ENCODE measurements at regions not wholly inside any gene's neighbourhood (a gene's known extent, or its start where the extent isn't known, plus 50 kb on each side); places are given as distances from the start of the nearest gene placed in this dataset.

GRCh38 chr5:147979761-147980160 is 73.4 kb upstream of the C5orf46 start:
- Histone ChIP-seq H3K27me3 (ENCODE audit: control insufficient read depth in 1 of 2, insufficient read depth in 1 of 2, low read length in 2 of 2) (no peaks in the 10 kb centered on the region), H3K9ac (ENCODE audit: low read length) (no peak overlapping the region), H2BK5ac (ENCODE audit: low read depth, low read length, poor library complexity, severe bottlenecking) (no peak overlapping the region), H4K91ac (ENCODE audit: low read length) (no peak overlapping the region), H3K27ac (ENCODE audit: low read length, poor library complexity, severe bottlenecking) (no peak overlapping the region), H3K4me1 (ENCODE audit: control insufficient read depth, insufficient read depth, low read depth, low read length) (no peaks in the 10 kb centered on the region), H2BK12ac (ENCODE audit: low read length in 2 of 2) (no peak overlapping the region), H3K9me3 (ENCODE audit: control insufficient read depth, low read length) (no peaks in the 10 kb centered on the region), H2AFZ (ENCODE audit: low read depth, low read length) (no peak overlapping the region), H2BK15ac (ENCODE audit: low read depth, poor library complexity, severe bottlenecking) (no peak overlapping the region), H3K4me3 (ENCODE audit: insufficient read depth in 1 of 2, low read depth in 1 of 2, low read length in 2 of 2) (no peak overlapping the region), H3K23ac (ENCODE audit: low read length in 2 of 2) (no peak overlapping the region), H3K79me1 (replicated peaks; ENCODE audit: low read length, poor library complexity, severe bottlenecking) (no peaks in the 10 kb centered on the region), H3K4me2 (ENCODE audit: low read length, poor library complexity, severe bottlenecking) (no peak overlapping the region), H3K18ac (ENCODE audit: low read depth in 1 of 2, low read length in 2 of 2) (no peak overlapping the region), H4K8ac (ENCODE audit: low read length) (no peak overlapping the region), H2BK120ac (ENCODE audit: low read depth, low read length) (no peak overlapping the region), H3K36me3 (ENCODE audit: control insufficient read depth in 1 of 2, insufficient read depth in 2 of 2, low read depth in 1 of 2, low read length in 2 of 2) (no peaks in the 10 kb centered on the region), H3K14ac (ENCODE audit: low read length in 2 of 2) (no peak overlapping the region), H2AK5ac (ENCODE audit: low read length, severe bottlenecking) (no peak overlapping the region), H3K4ac (ENCODE audit: low read depth in 1 of 2, low read length in 2 of 2) (no peak overlapping the region)
- WGBS: 100% methylated on average over 1 of the region's 1 CpG
- DNase-seq: no peak

GRCh38 chr5:147972076-147972840 is 65.9 kb upstream of the C5orf46 start:
- H3K27ac ChIP-seq (ENCODE audit: low read length, poor library complexity, severe bottlenecking): no peak overlapping the region
- H4K91ac ChIP-seq (ENCODE audit: low read length): no peak overlapping the region
- DNase-seq: no peak
- H3K36me3 ChIP-seq (ENCODE audit: control insufficient read depth in 1 of 2, insufficient read depth in 2 of 2, low read depth in 1 of 2, low read length in 2 of 2): no peaks in the 10 kb centered on the region
- H4K8ac ChIP-seq (ENCODE audit: low read length): no peak overlapping the region
- no peak overlapping the region for H3K14ac ChIP-seq (ENCODE audit: low read length in 2 of 2)
- no peaks in the 10 kb centered on the region for H3K79me1 ChIP-seq (replicated peaks; ENCODE audit: low read length, poor library complexity, severe bottlenecking)
- H3K4me1 ChIP-seq (ENCODE audit: control insufficient read depth, insufficient read depth, low read depth, low read length): no peaks in the 10 kb centered on the region
- no peak overlapping the region for H3K4me3 ChIP-seq (ENCODE audit: insufficient read depth in 1 of 2, low read depth in 1 of 2, low read length in 2 of 2)
- H3K9ac ChIP-seq (ENCODE audit: low read length): no peak overlapping the region
- no peak overlapping the region for H2BK5ac ChIP-seq (ENCODE audit: low read depth, low read length, poor library complexity, severe bottlenecking)
- no peak overlapping the region for H2BK15ac ChIP-seq (ENCODE audit: low read depth, poor library complexity, severe bottlenecking)
- H3K4me2 ChIP-seq (ENCODE audit: low read length, poor library complexity, severe bottlenecking): no peak overlapping the region
- H2AK5ac ChIP-seq (ENCODE audit: low read length, severe bottlenecking): no peak overlapping the region
- H2BK120ac ChIP-seq (ENCODE audit: low read depth, low read length): no peak overlapping the region
- no peak overlapping the region for H2BK12ac ChIP-seq (ENCODE audit: low read length in 2 of 2)
- H2AFZ ChIP-seq (ENCODE audit: low read depth, low read length): no peak overlapping the region
- no peak overlapping the region for H3K4ac ChIP-seq (ENCODE audit: low read depth in 1 of 2, low read length in 2 of 2)
- H3K23ac ChIP-seq (ENCODE audit: low read length in 2 of 2): no peak overlapping the region
- WGBS: 99% methylated on average over 7 of the region's 7 CpGs
- H3K27me3 ChIP-seq (ENCODE audit: control insufficient read depth in 1 of 2, insufficient read depth in 1 of 2, low read length in 2 of 2): no peaks in the 10 kb centered on the region
- no peak overlapping the region for H3K18ac ChIP-seq (ENCODE audit: low read depth in 1 of 2, low read length in 2 of 2)
- no peaks in the 10 kb centered on the region for H3K9me3 ChIP-seq (ENCODE audit: control insufficient read depth, low read length)

- WGBS: 88% methylated on average over 2 of the region's 2 CpGs
Measured at GRCh38 chr5:147971472-147971871, 65.1 kb upstream of the C5orf46 start.

GRCh38 chr5:147968855-147969254 is 62.5 kb upstream of the C5orf46 start:
- Histone ChIP-seq H3K79me1 (replicated peaks; ENCODE audit: low read length, poor library complexity, severe bottlenecking) (no peaks in the 10 kb centered on the region), H3K36me3 (ENCODE audit: control insufficient read depth in 1 of 2, insufficient read depth in 2 of 2, low read depth in 1 of 2, low read length in 2 of 2) (no peaks in the 10 kb centered on the region), H4K8ac (ENCODE audit: low read length) (no peak overlapping the region), H3K9ac (ENCODE audit: low read length) (no peak overlapping the region), H3K4me3 (ENCODE audit: insufficient read depth in 1 of 2, low read depth in 1 of 2, low read length in 2 of 2) (no peak overlapping the region), H3K14ac (ENCODE audit: low read length in 2 of 2) (no peak overlapping the region), H3K9me3 (ENCODE audit: control insufficient read depth, low read length) (no peaks in the 10 kb centered on the region), H4K91ac (ENCODE audit: low read length) (no peak overlapping the region), H3K27me3 (ENCODE audit: control insufficient read depth in 1 of 2, insufficient read depth in 1 of 2, low read length in 2 of 2) (no peaks in the 10 kb centered on the region), H3K4me1 (ENCODE audit: control insufficient read depth, insufficient read depth, low read depth, low read length) (no peaks in the 10 kb centered on the region), H3K23ac (ENCODE audit: low read length in 2 of 2) (no peak overlapping the region), H2AK5ac (ENCODE audit: low read length, severe bottlenecking) (no peak overlapping the region), H3K4ac (ENCODE audit: low read depth in 1 of 2, low read length in 2 of 2) (no peak overlapping the region), H2BK12ac (ENCODE audit: low read length in 2 of 2) (no peak overlapping the region), H2AFZ (ENCODE audit: low read depth, low read length) (no peak overlapping the region), H3K27ac (ENCODE audit: low read length, poor library complexity, severe bottlenecking) (no peak overlapping the region), H2BK120ac (ENCODE audit: low read depth, low read length) (no peak overlapping the region), H2BK5ac (ENCODE audit: low read depth, low read length, poor library complexity, severe bottlenecking) (no peak overlapping the region), H2BK15ac (ENCODE audit: low read depth, poor library complexity, severe bottlenecking) (no peak overlapping the region), H3K18ac (ENCODE audit: low read depth in 1 of 2, low read length in 2 of 2) (no peak overlapping the region), H3K4me2 (ENCODE audit: low read length, poor library complexity, severe bottlenecking) (no peak overlapping the region)
- DNase-seq: peak; percentile 33
- WGBS: 90% methylated on average over 4 of the region's 4 CpGs

More at GRCh38 chr5:147971472-147971871, 65.1 kb upstream of the C5orf46 start:
- no peaks in the 10 kb centered on the region for H3K79me1 ChIP-seq (replicated peaks; ENCODE audit: low read length, poor library complexity, severe bottlenecking)
- H4K91ac ChIP-seq (ENCODE audit: low read length): no peak overlapping the region
- H2BK5ac ChIP-seq (ENCODE audit: low read depth, low read length, poor library complexity, severe bottlenecking): no peak overlapping the region
- no peak overlapping the region for H2BK15ac ChIP-seq (ENCODE audit: low read depth, poor library complexity, severe bottlenecking)
- H2BK12ac ChIP-seq (ENCODE audit: low read length in 2 of 2): no peak overlapping the region
- no peaks in the 10 kb centered on the region for H3K36me3 ChIP-seq (ENCODE audit: control insufficient read depth in 1 of 2, insufficient read depth in 2 of 2, low read depth in 1 of 2, low read length in 2 of 2)
- H3K18ac ChIP-seq (ENCODE audit: low read depth in 1 of 2, low read length in 2 of 2): no peak overlapping the region
- H4K8ac ChIP-seq (ENCODE audit: low read length): no peak overlapping the region
- no peak overlapping the region for H2AFZ ChIP-seq (ENCODE audit: low read depth, low read length)
- no peaks in the 10 kb centered on the region for H3K4me1 ChIP-seq (ENCODE audit: control insufficient read depth, insufficient read depth, low read depth, low read length)
- H2AK5ac ChIP-seq (ENCODE audit: low read length, severe bottlenecking): no peak overlapping the region
- H3K4me2 ChIP-seq (ENCODE audit: low read length, poor library complexity, severe bottlenecking): no peak overlapping the region
- DNase-seq: no peak
- H3K9ac ChIP-seq (ENCODE audit: low read length): no peak overlapping the region
- H2BK120ac ChIP-seq (ENCODE audit: low read depth, low read length): no peak overlapping the region
- H3K27ac ChIP-seq (ENCODE audit: low read length, poor library complexity, severe bottlenecking): no peak overlapping the region
- no peak overlapping the region for H3K23ac ChIP-seq (ENCODE audit: low read length in 2 of 2)
- H3K4ac ChIP-seq (ENCODE audit: low read depth in 1 of 2, low read length in 2 of 2): no peak overlapping the region
- H3K27me3 ChIP-seq (ENCODE audit: control insufficient read depth in 1 of 2, insufficient read depth in 1 of 2, low read length in 2 of 2): no peaks in the 10 kb centered on the region
- no peak overlapping the region for H3K14ac ChIP-seq (ENCODE audit: low read length in 2 of 2)
- H3K9me3 ChIP-seq (ENCODE audit: control insufficient read depth, low read length): no peaks in the 10 kb centered on the region
- H3K4me3 ChIP-seq (ENCODE audit: insufficient read depth in 1 of 2, low read depth in 1 of 2, low read length in 2 of 2): no peak overlapping the region
